Mammary epithelial cell (primary cell): ENCODE measurements at regions not wholly inside any gene's neighbourhood (a gene's known extent, or its start where the extent isn't known, plus 50 kb on each side); places are given as distances from the start of the nearest gene placed in this dataset.

ENCODE experiments used
- CTCF ChIP-seq, 2 donors: IDR thresholded peaks in 1 of 2; conservative IDR thresholded peaks in 1 of 2; 2 replicates each; pipeline ENCODE4 v1.5.1; 2011 to 2012; ENCODE audit warnings: inconsistent platforms in 2 of 2, low read length in 2 of 2, mild to moderate bottlenecking in 2 of 2, control low read depth in 1 of 2, low read depth in 1 of 2; ENCODE audit not compliant: insufficient read depth in 1 of 2; ENCODE audit errors: extremely low read depth in 1 of 2
- EZH2 ChIP-seq: IDR thresholded peaks from 2 replicates; pipeline ENCODE4 v1.6.1; 2012; ENCODE audit warnings: low read length, inconsistent platforms, borderline replicate concordance

- TF ChIP-seq CTCF (conservative IDR thresholded peaks at IDR 0.05 in 1 of 2, IDR thresholded peaks at IDR 0.05 in 1 of 2; ENCODE audit: extremely low read depth in 1 of 2, insufficient read depth in 1 of 2, low read depth in 1 of 2, low read length in 2 of 2) (no peak), EZH2 (no peak)
These were observed 185.8 kb upstream of the STK26 start for GRCh38 chrX:131837325-131837724.
